HG02642 (cell line): ENCODE measurements at regions not wholly inside any gene's neighbourhood (a gene's known extent, or its start where the extent isn't known, plus 50 kb on each side); places are given as distances from the start of the nearest gene placed in this dataset.
"Not testable (repeated sequence)": the region's sequence is repeated elsewhere in the genome, so short reads cannot be mapped to it uniquely, and the experiment has no call there.

Source experiments
- ATAC-seq: cut with Tn5 transposase; IDR thresholded peaks from one replicate; pipeline ENCODE4 v1.9.1; 2021; ENCODE audit warnings: mild to moderate bottlenecking; ENCODE audit not compliant: unreplicated experiment, poor library complexity

GRCh38 chr4:131302108-131302507, 1847.0 kb upstream of the PCDH10 start:
- no peak for ATAC-seq

GRCh38 chr4:131304686-131305085, 1844.4 kb upstream of the PCDH10 start:
- no peak for ATAC-seq

- no peak for ATAC-seq
These were observed 1839.5 kb upstream of the PCDH10 start for GRCh38 chr4:131309628-131310027.

- no peak for ATAC-seq
These were observed 1833.0 kb upstream of the PCDH10 start for GRCh38 chr4:131316086-131316485.

GRCh38 chr4:131337936-131338335, 1811.2 kb upstream of the PCDH10 start:
- no peak for ATAC-seq

GRCh38 chr4:131339137-131339536, 1810.0 kb upstream of the PCDH10 start:
- no peak for ATAC-seq

GRCh38 chr4:131344761-131345160, 1804.3 kb upstream of the PCDH10 start:
- no peak for ATAC-seq

- ATAC-seq = no peak
These were observed 1801.3 kb upstream of the PCDH10 start for GRCh38 chr4:131347816-131348215.

GRCh38 chr4:131348263-131348662, 1800.8 kb upstream of the PCDH10 start:
- no peak for ATAC-seq

GRCh38 chr4:131352371-131352770, 1796.7 kb upstream of the PCDH10 start:
- not testable (repeated sequence) for ATAC-seq

- ATAC-seq = no peak
These were observed 1782.4 kb upstream of the PCDH10 start for GRCh38 chr4:131366714-131367113.

GRCh38 chr4:131367441-131367840, 1781.7 kb upstream of the PCDH10 start:
- ATAC-seq = no peak

GRCh38 chr4:131370846-131371245, 1778.2 kb upstream of the PCDH10 start:
- no peak for ATAC-seq

GRCh38 chr4:131381055-131381454, 1768.0 kb upstream of the PCDH10 start:
- no peak for ATAC-seq

GRCh38 chr4:131382839-131383238, 1766.3 kb upstream of the PCDH10 start:
- no peak for ATAC-seq

GRCh38 chr4:131388277-131388676, 1760.8 kb upstream of the PCDH10 start:
- no peak for ATAC-seq

GRCh38 chr4:131408102-131408501, 1741.0 kb upstream of the PCDH10 start:
- no peak for ATAC-seq

- ATAC-seq = no peak
These were observed 1737.7 kb upstream of the PCDH10 start for GRCh38 chr4:131411393-131411792.

GRCh38 chr4:131419147-131419546, 1729.9 kb upstream of the PCDH10 start:
- no peak for ATAC-seq

- no peak for ATAC-seq
These were observed 1722.9 kb upstream of the PCDH10 start for GRCh38 chr4:131426023-131426758.

- no peak for ATAC-seq
These were observed 1722.1 kb upstream of the PCDH10 start for GRCh38 chr4:131427000-131427399.

- no peak for ATAC-seq
These were observed 1718.8 kb upstream of the PCDH10 start for GRCh38 chr4:131430302-131430701.
